H1 (cell line): ENCODE measurements at regions not wholly inside any gene's neighbourhood (a gene's known extent, or its start where the extent isn't known, plus 50 kb on each side); places are given as distances from the start of the nearest gene placed in this dataset.

Source experiments
- CTCF ChIA-PET: fragments of 300-600 bp; sonication (Branson Sonifier 250); formaldehyde crosslinking; loops from one replicate; lab custom pipeline; 2021; ENCODE audit not compliant: partially characterized antibody; lab: Charles Lee
- POLR2A ChIA-PET: fragments of 300-600 bp; sonication (Branson Sonifier 250); formaldehyde crosslinking; loops from one replicate; lab custom pipeline; 2021; ENCODE audit warnings: inconsistent platforms; ENCODE audit not compliant: partially characterized antibody; lab: Charles Lee
- DNase-seq, 2 experiments: peaks; one replicate each; pipeline versions ENCODE4 v3.0.0 to v3.0.0-alpha.2; 2010 to 2022; ENCODE audit warnings: low spot score in 2 of 2, low read depth in 1 of 2, mixed read lengths in 1 of 2
- FAIRE-seq: peaks from 2 replicates; lab custom pipeline; 2011; peaks lifted over from hg19 to GRCh38; lab: Jason Lieb, UNC
- H2AFZ ChIP-seq: 2 replicates; pipeline ENCODE4 v1.8.1; 2012; ENCODE audit warnings: low read length, inconsistent platforms
- H2AK5ac ChIP-seq: 2 replicates; pipeline ENCODE4 v1.6.1; 2013; ENCODE audit warnings: low read depth, low read length
- H2BK120ac ChIP-seq: replicated peaks from 2 replicates; pipeline ENCODE3; 2013; ENCODE audit warnings: low read depth, low read length, inconsistent platforms
- H2BK12ac ChIP-seq: 2 replicates; pipeline ENCODE4 v1.6.1; 2013; ENCODE audit warnings: low read depth, low read length
- H2BK15ac ChIP-seq: 2 replicates; pipeline ENCODE4 v1.6.1; 2013; ENCODE audit warnings: low read length
- H2BK20ac ChIP-seq: 2 replicates; pipeline ENCODE4 v1.6.1; 2013; ENCODE audit warnings: low read length
- H2BK5ac ChIP-seq: 2 replicates; pipeline ENCODE4 v1.6.1; 2013; ENCODE audit warnings: low read depth, low read length
- H3K14ac ChIP-seq: 2 replicates; pipeline ENCODE4 v1.6.1; 2013; ENCODE audit warnings: inconsistent platforms; ENCODE audit not compliant: insufficient read length
- H3K18ac ChIP-seq: 2 replicates; pipeline ENCODE4 v1.6.1; 2013; ENCODE audit warnings: low read length; ENCODE audit errors: extremely low read depth
- H3K23ac ChIP-seq: 2 replicates; pipeline ENCODE4 v1.6.1; 2013; ENCODE audit warnings: inconsistent platforms; ENCODE audit not compliant: insufficient read length
- H3K23me2 ChIP-seq: 2 replicates; pipeline ENCODE4 v1.6.1; 2013; ENCODE audit warnings: low read depth, low read length
- H3K27ac ChIP-seq: 2 replicates; pipeline ENCODE4 v1.6.1; 2011; ENCODE audit warnings: low read depth, low read length, inconsistent platforms
- H3K27me3 ChIP-seq, 4 experiments: replicated peaks in 1 of 4; 1 replicate in 1 of 4; 2 replicates in 3 of 4; pipeline versions ENCODE4 v1.6.1 to v1.8.1; 2011 to 2013; ENCODE audit warnings: low read length in 3 of 4, mild to moderate bottlenecking in 3 of 4, inconsistent platforms in 2 of 4, mixed read lengths in 2 of 4, moderate library complexity in 1 of 4; ENCODE audit not compliant: control insufficient read depth in 3 of 4, insufficient read depth in 3 of 4; ENCODE audit errors: extremely low read depth in 1 of 4
- H3K36me3 ChIP-seq, 4 experiments: 2 replicates each; pipeline versions ENCODE4 v1.6.1 to v1.8.1; 2011 to 2013; ENCODE audit warnings: mild to moderate bottlenecking in 4 of 4, low read length in 3 of 4, moderate library complexity in 2 of 4, control low read depth in 1 of 4, inconsistent platforms in 1 of 4; ENCODE audit not compliant: insufficient read depth in 4 of 4, control insufficient read depth in 2 of 4
- H3K4ac ChIP-seq: replicated peaks from 2 replicates; pipeline ENCODE3; 2013; ENCODE audit warnings: low read length, low read depth, mixed read lengths, inconsistent platforms; ENCODE audit not compliant: insufficient read length
- H3K4me1 ChIP-seq, 4 experiments: replicated peaks in 1 of 4; 1 replicate in 1 of 4; 2 replicates in 3 of 4; pipeline versions ENCODE4 v1.6.1 to v1.8.1; 2011 to 2013; ENCODE audit warnings: low read length in 3 of 4, inconsistent platforms in 2 of 4, mixed read lengths in 1 of 4; ENCODE audit not compliant: insufficient read depth in 4 of 4, control insufficient read depth in 3 of 4
- H3K4me2 ChIP-seq, 2 experiments: 2 replicates each; pipeline versions ENCODE4 v1.6.1 to v1.8.1; 2011 to 2013; ENCODE audit warnings: low read depth in 2 of 2, low read length in 2 of 2, control low read depth in 1 of 2, inconsistent platforms in 1 of 2, mild to moderate bottlenecking in 1 of 2; ENCODE audit not compliant: insufficient read depth in 1 of 2
- H3K4me3 ChIP-seq, 4 experiments: fragments of 200-600, 300-600 bp in 1 of 4; sonication (generic), shearing (Covaris generic), sonication (Bioruptor Twin) in 1 of 4; 2 replicates each; pipeline versions ENCODE4 v1.5.1 to v1.8.1; 2011 to 2016; ENCODE audit warnings: low read length in 4 of 4, low read depth in 3 of 4, control low read depth in 2 of 4, inconsistent platforms in 2 of 4, mild to moderate bottlenecking in 2 of 4, mixed read lengths in 1 of 4, moderate library complexity in 1 of 4; ENCODE audit not compliant: insufficient read depth in 2 of 4; ENCODE audit errors: extremely low read depth in 1 of 4
- H3K56ac ChIP-seq: replicated peaks from 2 replicates; pipeline ENCODE3; 2013; ENCODE audit warnings: low read depth, mild to moderate bottlenecking, mixed read lengths, low read length, inconsistent platforms; ENCODE audit not compliant: insufficient read length
- H3K79me1 ChIP-seq: 2 replicates; pipeline ENCODE4 v1.6.1; 2013; ENCODE audit warnings: low read depth, low read length, control low read depth
- H3K79me2 ChIP-seq, 2 experiments: 2 replicates each; pipeline versions ENCODE4 v1.6.1 to v1.8.1; 2012 to 2013; ENCODE audit warnings: low read length in 2 of 2, mild to moderate bottlenecking in 2 of 2, inconsistent platforms in 1 of 2; ENCODE audit not compliant: insufficient read depth in 2 of 2, control insufficient read depth in 1 of 2
- H3K9ac ChIP-seq, 4 experiments: replicated peaks in 1 of 4; 1 replicate in 1 of 4; 2 replicates in 3 of 4; pipeline versions ENCODE4 v1.6.1 to v1.8.1; 2011 to 2013; ENCODE audit warnings: low read depth in 3 of 4, low read length in 3 of 4, control low read depth in 2 of 4, mild to moderate bottlenecking in 2 of 4, moderate library complexity in 2 of 4, inconsistent platforms in 1 of 4; ENCODE audit errors: extremely low read depth in 1 of 4
- H3K9me3 ChIP-seq, 2 experiments: 2 replicates each; pipeline versions ENCODE4 v1.6.1 to v1.8.1; 2012 to 2013; ENCODE audit warnings: mild to moderate bottlenecking in 2 of 2, moderate library complexity in 2 of 2, control low read depth in 1 of 2, inconsistent platforms in 1 of 2, low read depth in 1 of 2, low read length in 1 of 2, mixed read lengths in 1 of 2; ENCODE audit not compliant: insufficient read depth in 2 of 2
- H4K20me1 ChIP-seq, 2 experiments: replicated peaks in 1 of 2; 2 replicates each; pipeline versions ENCODE3 to v1.8.1; 2011 to 2013; ENCODE audit warnings: inconsistent platforms in 2 of 2, low read length in 2 of 2, mild to moderate bottlenecking in 1 of 2; ENCODE audit not compliant: insufficient read depth in 2 of 2, control insufficient read depth in 1 of 2
- H4K5ac ChIP-seq: 2 replicates; pipeline ENCODE4 v1.6.1; 2013; ENCODE audit warnings: low read length, low read depth, mixed read lengths, inconsistent platforms; ENCODE audit not compliant: insufficient read length
- H4K8ac ChIP-seq: 2 replicates; pipeline ENCODE4 v1.8.0; 2013; ENCODE audit warnings: mild to moderate bottlenecking, moderate library complexity, low read length, inconsistent platforms; ENCODE audit not compliant: insufficient read depth; ENCODE audit errors: extremely low read depth
- H4K91ac ChIP-seq: replicated peaks from 2 replicates; pipeline ENCODE3; 2013; ENCODE audit warnings: low read length, mixed read lengths, inconsistent platforms; ENCODE audit not compliant: insufficient read length
- CBX8 ChIP-seq: fragments of 300-800, 300-1000 bp; sonication (generic); IDR thresholded peaks from 2 replicates; pipeline ENCODE4 v1.7.1; 2016; ENCODE audit warnings: low read depth, low read length, borderline replicate concordance
- CTBP2 ChIP-seq: IDR thresholded peaks from 2 replicates; pipeline ENCODE4 v1.7.0; 2011; ENCODE audit warnings: borderline replicate concordance, mild to moderate bottlenecking, moderate library complexity, mixed read lengths, low read length; ENCODE audit not compliant: insufficient read depth, insufficient read length
- CTCF ChIP-seq, 3 experiments: IDR thresholded peaks; 1 replicate in 2 of 3; 2 replicates in 1 of 3; pipeline versions ENCODE4 v1.5.1 to v1.6.1; 2011; ENCODE audit warnings: low read length in 3 of 3, mild to moderate bottlenecking in 3 of 3, inconsistent platforms in 2 of 3, low read depth in 1 of 3, moderate library complexity in 1 of 3; ENCODE audit not compliant: insufficient read depth in 1 of 3; ENCODE audit errors: control extremely low read depth in 1 of 3
- EZH2 ChIP-seq: fragments of 200-600 bp; sonication (generic); IDR thresholded peaks from 2 replicates; pipeline ENCODE4 v1.7.1; 2012; ENCODE audit warnings: low read depth, mild to moderate bottlenecking, moderate library complexity, low read length, inconsistent platforms; ENCODE audit not compliant: severe bottlenecking
- FOSL1 ChIP-seq: IDR thresholded peaks from 2 replicates; pipeline ENCODE4 v1.6.1; 2011; ENCODE audit warnings: mild to moderate bottlenecking, low read depth, low read length, moderate library complexity; ENCODE audit not compliant: insufficient read depth
- GABPA ChIP-seq: IDR thresholded peaks from 2 replicates; pipeline ENCODE4 v1.6.1; 2011; ENCODE audit warnings: mild to moderate bottlenecking, low read length, moderate library complexity, borderline replicate concordance; ENCODE audit not compliant: insufficient read depth
- KDM5A ChIP-seq: fragments of 200-600 bp; IDR thresholded peaks from 2 replicates; pipeline ENCODE4 v1.7.1; 2012; ENCODE audit warnings: mild to moderate bottlenecking, low read length, inconsistent platforms, mixed read lengths
- NRF1 ChIP-seq: IDR thresholded peaks from 2 replicates; pipeline ENCODE4 v1.6.1; 2011; ENCODE audit warnings: mild to moderate bottlenecking, low read depth, low read length, improper control_type of control experiment
- SIRT6 ChIP-seq: IDR thresholded peaks from one replicate; pipeline ENCODE4 v1.7.1; 2012; ENCODE audit warnings: low read length, inconsistent platforms
- TBP ChIP-seq: IDR thresholded peaks from 2 replicates; pipeline ENCODE4 v1.6.1; 2011; ENCODE audit warnings: low read depth, low read length, improper control_type of control experiment
- TEAD4 ChIP-seq: IDR thresholded peaks from 2 replicates; pipeline ENCODE4 v1.6.1; 2012; ENCODE audit warnings: low read depth, low read length, inconsistent platforms, mixed read lengths
- YY1 ChIP-seq: IDR thresholded peaks from 2 replicates; pipeline ENCODE4 v1.6.1; 2011; ENCODE audit warnings: low read depth, mild to moderate bottlenecking, low read length
- WGBS, 2 experiments: shearing (Covaris generic) in 1 of 2; methylation state at CpG; one replicate each; pipeline versions ENCODE4 v1.1.6 to v1.1.7; 2013 to 2015; ENCODE audit warnings: low lambda C conversion rate in 2 of 2, mixed read lengths in 2 of 2, inconsistent platforms in 1 of 2, low coverage in 1 of 2, missing lambda C conversion rate in 1 of 2; ENCODE audit not compliant: insufficient replicate concordance in 2 of 2, insufficient coverage in 1 of 2, insufficient read length in 1 of 2; ENCODE audit errors: extremely low coverage in 1 of 2, missing lambda C conversion rate in 1 of 2; 5-methylcytosine and 5-hydroxymethylcytosine counted together

GRCh38 chr21:28588997-28589396, 403.7 kb downstream of the LTN1 start:
- Histone ChIP-seq H2AFZ (no peak overlapping the region), H2BK20ac (no peak overlapping the region), H3K4me2 (no peak overlapping the region), H4K20me1 (no peaks in the 10 kb centered on the region), H3K14ac (no peak overlapping the region), H3K9me3 (no peaks in the 10 kb centered on the region), H4K91ac (no peak overlapping the region), H3K79me2 (no peaks in the 10 kb centered on the region), H2BK15ac (no peak overlapping the region), H2AK5ac (no peak overlapping the region), H3K9ac (no peak overlapping the region), H3K27me3 (peaks cover 0 to 1% (median 0%) of the 10 kb centered on the region in 4 experiments; a peak in 1 of 7 replicates), H3K4me3 (no peak overlapping the region), H2BK5ac (no peak overlapping the region), H3K27ac (no peak overlapping the region), H3K23ac (no peak overlapping the region), H4K5ac (no peak overlapping the region), H2BK12ac (no peak overlapping the region), H2BK120ac (no peak overlapping the region), H3K36me3 (no peaks in the 10 kb centered on the region)
- 77% methylated on average over 1 of the region's 1 CpG; no CpG with 5 or more reads in 1 of the 2 experiments for WGBS, 2 experiments
- POLR2A ChIA-PET, result no interaction called here
- CTCF ChIA-PET, result no interaction called here
- TF ChIP-seq NRF1 (no peak), CTCF (IDR thresholded peaks at IDR 0.05; ENCODE audit: control extremely low read depth in 1 of 3, insufficient read depth in 1 of 3, low read depth in 1 of 3, low read length in 3 of 3) (no peak), CBX8 (no peak), EZH2 (no peak), TBP (no peak), YY1 (no peak), KDM5A (no peak), TEAD4 (no peak), FOSL1 (no peak), GABPA (no peak), SIRT6 (no peak), CTBP2 (no peak)
- TF ChIP-seq, all 59 proteins: peak for 0
- Histone ChIP-seq H3K23me2 (no peaks in the 10 kb centered on the region), H3K4ac (no peak overlapping the region), H3K18ac (no peak overlapping the region), H3K56ac (no peak overlapping the region), H3K79me1 (no peaks in the 10 kb centered on the region), H4K8ac (no peak overlapping the region), H3K4me1 (peaks cover 0 to 6% (median 3%) of the 10 kb centered on the region in 4 experiments; a peak in 5 of 7 replicates)
- DNase-seq, result no peak
- no peak for FAIRE-seq
